Ishikawa (cell line): ENCODE measurements at regions not wholly inside any gene's neighbourhood (a gene's known extent, or its start where the extent isn't known, plus 50 kb on each side); places are given as distances from the start of the nearest gene placed in this dataset.

ENCODE experiments used
- EGR1 ChIP-seq: IDR thresholded peaks from 2 replicates; pipeline ENCODE4 v1.6.1; 2012
- TEAD4 ChIP-seq: IDR thresholded peaks from 2 replicates; pipeline ENCODE4 v1.6.1; 2012
- ZBTB7A ChIP-seq: IDR thresholded peaks from 2 replicates; pipeline ENCODE4 v1.6.1; 2012; ENCODE audit warnings: low read depth
- TF ChIP-seq, protein P1 (sequence below): IDR thresholded peaks from 2 replicates; pipeline ENCODE4 v1.6.1; 2012

- TF ChIP-seq, protein P1, sequence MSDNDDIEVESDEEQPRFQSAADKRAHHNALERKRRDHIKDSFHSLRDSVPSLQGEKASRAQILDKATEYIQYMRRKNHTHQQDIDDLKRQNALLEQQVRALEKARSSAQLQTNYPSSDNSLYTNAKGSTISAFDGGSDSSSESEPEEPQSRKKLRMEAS: no peak
- TF ChIP-seq ZBTB7A: no peak
- no peak for TF ChIP-seq EGR1
- no peak for TF ChIP-seq TEAD4
These were observed 559.4 kb upstream of the KCND2 start for GRCh38 chr7:119713606-119714005.
